ENCODE measurements at regions not wholly inside any gene's neighbourhood (a gene's known extent, or its start where the extent isn't known, plus 50 kb on each side); places are given as distances from the start of the nearest gene placed in this dataset.

DNA sequence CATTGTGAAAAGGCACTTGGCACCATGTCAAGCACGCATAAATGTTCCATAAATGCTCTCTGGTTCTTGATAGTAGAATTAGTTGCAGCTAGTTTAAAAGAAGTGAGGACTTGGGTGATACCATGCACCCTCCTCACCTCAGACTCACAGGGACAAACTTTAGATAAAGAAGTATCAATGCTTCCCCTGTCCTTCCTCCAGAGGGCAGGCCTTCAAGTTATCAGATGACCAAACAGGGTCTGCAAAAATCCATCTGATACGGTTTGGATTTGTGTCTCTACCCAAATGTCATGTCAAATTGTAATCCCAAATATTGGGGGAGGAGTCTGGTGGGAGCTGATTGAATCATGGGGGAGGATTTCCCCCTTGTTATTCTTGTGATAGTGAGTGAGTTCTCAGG lies 54.1 kb downstream of the C1QL2 start:
- Histone ChIP-seq H3K27ac (ENCODE audit: low read depth, low read length) (no peak overlapping the region), H3K9me3 (ENCODE audit: control insufficient read depth in 1 of 2, low read length in 2 of 2) (no peaks in the 10 kb centered on the region), H3K27me3 (ENCODE audit: insufficient read depth, low read length) (no peaks in the 10 kb centered on the region), H3K4me3 (ENCODE audit: low read length in 2 of 2) (no peak overlapping the region), H3K4me1 (ENCODE audit: insufficient read depth, low read length) (no peaks in the 10 kb centered on the region), H3K36me3 (ENCODE audit: insufficient read depth, low read length) (no peaks in the 10 kb centered on the region)
- Mint-ChIP-seq H3K27me3 (no peaks in the 10 kb centered on the region), H3K36me3 (no peaks in the 10 kb centered on the region), H3K27ac (no peak overlapping the region), H3K4me3 (no peak overlapping the region), H3K9me3 (peaks cover 1 to 44% (median 24%) of the 10 kb centered on the region in 8 donors), H3K4me1 (no peaks in the 10 kb centered on the region)
- intact Hi-C loops (cut with micrococcal nuclease), result no loop called here
- no peak for DNase-seq
- POLR2A ChIA-PET (ENCODE audit: partially characterized antibody), result no interaction called here
- CTCF ChIA-PET (ENCODE audit: partially characterized antibody), result no interaction called here

DNA sequence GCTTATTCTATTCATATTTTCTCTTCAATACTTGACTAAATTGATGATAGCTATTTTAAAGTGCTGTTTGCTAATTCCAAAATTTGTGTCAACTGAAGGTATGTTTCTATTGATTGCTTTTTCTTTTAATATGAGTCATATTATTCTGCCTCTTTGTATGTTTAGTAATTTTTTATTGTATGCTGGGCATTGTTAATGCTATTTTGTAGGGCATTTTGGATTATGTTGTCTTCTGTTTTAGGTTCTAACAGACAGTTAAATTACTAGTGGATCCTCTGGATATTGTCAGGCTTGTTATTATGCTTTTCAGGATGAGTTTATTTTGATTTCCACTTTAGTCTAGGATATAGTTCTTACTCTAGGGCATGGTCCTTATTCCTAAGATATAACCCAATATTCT lies 55.6 kb downstream of the C1QL2 start:
- no peaks in the 10 kb centered on the region for H3K4me1 Mint-ChIP-seq
- no peaks in the 10 kb centered on the region for H3K27me3 Mint-ChIP-seq
- Histone ChIP-seq H3K9me3 (ENCODE audit: control insufficient read depth in 1 of 2, low read length in 2 of 2) (no peaks in the 10 kb centered on the region), H3K4me1 (ENCODE audit: insufficient read depth, low read length) (no peaks in the 10 kb centered on the region), H3K27me3 (ENCODE audit: insufficient read depth, low read length) (no peaks in the 10 kb centered on the region), H3K27ac (ENCODE audit: low read depth, low read length) (no peak overlapping the region), H3K4me3 (ENCODE audit: low read length in 2 of 2) (no peak overlapping the region), H3K36me3 (ENCODE audit: insufficient read depth, low read length) (no peaks in the 10 kb centered on the region)
- no peaks in the 10 kb centered on the region for H3K36me3 Mint-ChIP-seq
- POLR2A ChIA-PET (ENCODE audit: partially characterized antibody), result no interaction called here
- no peak overlapping the region for H3K4me3 Mint-ChIP-seq
- peaks cover 1 to 53% (median 24%) of the 10 kb centered on the region in 8 donors for H3K9me3 Mint-ChIP-seq
- CTCF ChIA-PET (ENCODE audit: partially characterized antibody), result no interaction called here
- intact Hi-C loops (cut with micrococcal nuclease), result no loop called here
- H3K27ac Mint-ChIP-seq, result no peak overlapping the region
- DNase-seq, result no peak

DNA sequence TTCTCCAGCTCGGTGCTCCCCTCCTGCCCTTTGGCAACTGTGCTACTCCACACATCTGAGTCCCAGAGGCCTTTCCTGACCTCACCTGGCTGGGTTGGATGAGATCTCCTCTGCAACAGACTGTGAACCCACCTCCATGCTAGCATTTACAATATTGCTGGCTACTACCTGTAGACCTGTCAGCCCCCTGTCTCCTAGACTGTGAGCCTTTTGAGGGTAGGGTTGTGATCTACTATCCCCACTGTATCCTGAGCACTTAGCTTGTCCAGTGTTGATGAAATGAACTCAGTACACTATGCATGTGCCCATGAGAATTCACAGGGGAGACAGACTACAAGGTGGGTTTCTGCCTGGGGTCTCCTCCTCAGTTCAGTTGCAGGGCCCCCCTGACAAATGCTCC lies 70.1 kb downstream of the C1QL2 start:
- no peaks in the 10 kb centered on the region for H3K9me3 ChIP-seq (ENCODE audit: control insufficient read depth in 1 of 2, low read length in 2 of 2)
- H3K4me3 ChIP-seq (ENCODE audit: low read length in 2 of 2), result no peak overlapping the region
- Mint-ChIP-seq H3K27me3 (peaks cover 0 to 2% of the 10 kb centered on the region in 2 donors), H3K9me3 (peaks cover 0 to 4% (median 0%) of the 10 kb centered on the region in 8 donors), H3K4me3 (no peak overlapping the region), H3K36me3 (no peaks in the 10 kb centered on the region), H3K27ac (no peak overlapping the region), H3K4me1 (no peaks in the 10 kb centered on the region)
- DNase-seq, result no peak
- intact Hi-C loops (cut with micrococcal nuclease), result no loop called here
- H3K27ac ChIP-seq (ENCODE audit: low read depth, low read length), result no peak overlapping the region
- H3K36me3 ChIP-seq (ENCODE audit: insufficient read depth, low read length), result no peaks in the 10 kb centered on the region
- ChIA-PET POLR2A (ENCODE audit: partially characterized antibody) (no interaction called here), CTCF (ENCODE audit: partially characterized antibody) (interaction anchor here (0.7 kb wide), 1 partner anchor 36 kb away, joined by 3 read pairs; no protein-coding TSS in a partner anchor)
- H3K27me3 ChIP-seq (ENCODE audit: insufficient read depth, low read length), result no peaks in the 10 kb centered on the region
- no peaks in the 10 kb centered on the region for H3K4me1 ChIP-seq (ENCODE audit: insufficient read depth, low read length)

DNA sequence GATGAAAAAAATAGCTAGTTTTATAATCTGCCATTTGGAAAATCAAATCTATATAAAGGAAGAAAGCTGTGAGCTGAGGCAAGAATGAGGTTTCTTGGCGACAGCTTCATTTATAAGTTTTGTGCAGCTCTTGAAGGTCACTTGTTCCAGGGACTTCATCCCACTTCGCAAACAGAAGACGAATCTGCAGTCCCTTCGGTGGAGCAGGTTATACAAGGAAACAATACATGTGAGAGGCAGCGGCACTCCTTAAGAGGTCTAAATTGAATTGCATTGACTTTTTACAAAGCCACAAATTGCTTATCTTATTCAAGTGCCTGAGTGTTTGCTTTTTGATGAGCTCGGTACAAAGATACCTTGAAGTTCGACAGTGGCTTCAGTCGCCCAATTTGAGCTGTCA lies 72.2 kb downstream of the C1QL2 start:
- ChIA-PET CTCF (ENCODE audit: partially characterized antibody) (no interaction called here), POLR2A (ENCODE audit: partially characterized antibody) (no interaction called here)
- Mint-ChIP-seq H3K4me1 (no peaks in the 10 kb centered on the region), H3K4me3 (no peak overlapping the region), H3K27ac (no peak overlapping the region), H3K36me3 (no peaks in the 10 kb centered on the region), H3K9me3 (peaks cover 0 to 9% (median 0%) of the 10 kb centered on the region in 8 donors), H3K27me3 (peaks cover 0 to 2% of the 10 kb centered on the region in 2 donors)
- DNase-seq, result no peak
- H3K27me3 ChIP-seq (ENCODE audit: insufficient read depth, low read length), result no peaks in the 10 kb centered on the region
- no peaks in the 10 kb centered on the region for H3K9me3 ChIP-seq (ENCODE audit: control insufficient read depth in 1 of 2, low read length in 2 of 2)
- intact Hi-C loops (cut with micrococcal nuclease), result no loop called here
- H3K4me3 ChIP-seq (ENCODE audit: low read length in 2 of 2), result no peak overlapping the region
- no peak overlapping the region for H3K27ac ChIP-seq (ENCODE audit: low read depth, low read length)
- no peaks in the 10 kb centered on the region for H3K36me3 ChIP-seq (ENCODE audit: insufficient read depth, low read length)
- no peaks in the 10 kb centered on the region for H3K4me1 ChIP-seq (ENCODE audit: insufficient read depth, low read length)

DNA sequence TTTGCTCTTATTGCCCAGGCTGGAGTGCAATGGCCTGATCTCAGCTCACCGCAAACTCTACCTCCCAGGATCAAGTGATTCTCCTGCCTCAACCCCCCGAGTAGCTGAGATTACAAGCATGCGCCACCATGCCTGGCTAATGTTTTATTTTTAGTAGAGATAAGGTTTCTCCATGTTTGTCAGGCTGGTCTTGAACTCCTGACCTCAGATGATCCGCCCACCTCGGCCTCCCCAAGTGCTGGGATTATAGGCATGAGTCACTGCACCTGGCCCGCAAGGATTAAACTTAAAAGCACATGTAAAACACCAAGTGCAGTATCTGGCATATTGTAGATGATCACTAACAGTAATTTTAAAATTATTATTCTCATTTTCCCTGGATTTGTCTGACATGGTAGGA lies 72.9 kb downstream of the C1QL2 start:
- Mint-ChIP-seq H3K9me3 (peaks cover 0 to 10% (median 0%) of the 10 kb centered on the region in 8 donors), H3K27me3 (peaks cover 0 to 2% of the 10 kb centered on the region in 2 donors), H3K27ac (no peak overlapping the region), H3K4me3 (no peak overlapping the region), H3K36me3 (no peaks in the 10 kb centered on the region), H3K4me1 (no peaks in the 10 kb centered on the region)
- no peak for DNase-seq
- intact Hi-C loops (cut with micrococcal nuclease), result no loop called here
- no peaks in the 10 kb centered on the region for H3K27me3 ChIP-seq (ENCODE audit: insufficient read depth, low read length)
- ChIA-PET POLR2A (ENCODE audit: partially characterized antibody) (no interaction called here), CTCF (ENCODE audit: partially characterized antibody) (no interaction called here)
- H3K27ac ChIP-seq (ENCODE audit: low read depth, low read length), result no peak overlapping the region
- H3K4me3 ChIP-seq (ENCODE audit: low read length in 2 of 2), result no peak overlapping the region
- no peaks in the 10 kb centered on the region for H3K36me3 ChIP-seq (ENCODE audit: insufficient read depth, low read length)
- no peaks in the 10 kb centered on the region for H3K9me3 ChIP-seq (ENCODE audit: control insufficient read depth in 1 of 2, low read length in 2 of 2)
- no peaks in the 10 kb centered on the region for H3K4me1 ChIP-seq (ENCODE audit: insufficient read depth, low read length)

DNA sequence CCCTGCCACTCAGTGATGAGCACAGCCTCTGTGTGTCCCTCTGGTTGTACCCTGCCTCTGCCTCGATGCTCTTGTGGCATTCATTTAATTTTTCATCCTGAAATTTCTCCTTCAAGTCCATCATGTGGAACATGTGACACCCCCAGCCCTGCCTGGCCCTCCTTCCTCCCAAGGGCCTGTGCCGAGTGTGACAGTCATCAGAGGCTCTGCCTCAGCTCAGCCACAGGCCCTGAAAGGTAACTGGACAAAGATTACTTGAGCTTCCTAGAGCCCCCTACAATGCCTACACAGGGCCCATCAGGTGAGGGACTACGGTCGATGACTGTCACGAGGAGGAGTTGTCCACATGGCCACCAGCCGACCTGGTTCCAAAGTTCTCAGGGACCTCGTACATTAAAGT lies 75.1 kb downstream of the C1QL2 start:
- no peak overlapping the region for H3K27ac ChIP-seq (ENCODE audit: low read depth, low read length)
- no peaks in the 10 kb centered on the region for H3K4me1 ChIP-seq (ENCODE audit: insufficient read depth, low read length)
- Mint-ChIP-seq H3K27me3 (peaks cover 0 to 2% of the 10 kb centered on the region in 2 donors), H3K27ac (peak overlapping the region in 1 of 7 donors; percentile 3), H3K36me3 (no peaks in the 10 kb centered on the region), H3K9me3 (peaks cover 0 to 10% (median 0%) of the 10 kb centered on the region in 8 donors), H3K4me1 (no peaks in the 10 kb centered on the region), H3K4me3 (no peak overlapping the region)
- intact Hi-C loops (cut with micrococcal nuclease), result no loop called here
- H3K9me3 ChIP-seq (ENCODE audit: control insufficient read depth in 1 of 2, low read length in 2 of 2), result no peaks in the 10 kb centered on the region
- no peak for DNase-seq
- CTCF ChIA-PET (ENCODE audit: partially characterized antibody), result no interaction called here
- no peaks in the 10 kb centered on the region for H3K27me3 ChIP-seq (ENCODE audit: insufficient read depth, low read length)
- POLR2A ChIA-PET (ENCODE audit: partially characterized antibody), result no interaction called here
- H3K4me3 ChIP-seq (ENCODE audit: low read length in 2 of 2), result no peak overlapping the region
- H3K36me3 ChIP-seq (ENCODE audit: insufficient read depth, low read length), result no peaks in the 10 kb centered on the region

DNA sequence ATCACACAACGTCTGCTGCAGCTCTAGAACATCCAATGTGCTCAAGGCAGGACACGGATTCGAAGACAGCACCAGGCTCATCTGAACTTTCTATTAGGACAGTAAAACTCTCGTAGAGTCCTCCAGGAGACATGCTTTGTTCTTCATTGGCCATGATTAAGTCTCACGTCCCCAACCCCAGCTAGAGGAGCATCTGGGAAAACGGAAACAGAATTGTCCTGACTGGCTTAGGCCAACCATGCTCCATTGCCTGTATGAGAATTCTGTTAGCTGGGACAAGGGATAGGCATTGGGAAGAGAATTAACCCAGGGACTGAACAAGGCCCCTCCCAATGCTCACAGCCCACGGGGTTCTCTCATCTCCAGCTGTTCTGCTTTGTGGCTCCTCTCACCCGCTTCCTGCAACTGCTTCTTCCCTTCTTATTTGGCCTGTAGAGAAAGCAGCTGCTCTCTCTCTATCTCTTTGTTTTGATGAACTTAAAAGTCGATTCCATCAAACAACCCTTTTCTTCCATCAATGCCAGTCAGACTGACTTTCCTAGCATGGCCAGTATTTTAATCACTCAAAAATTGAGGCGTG lies 75.6 kb downstream of the C1QL2 start:
- H3K27ac Mint-ChIP-seq, result peak overlapping the region in 1 of 7 donors; percentile 3
- ChIA-PET CTCF (ENCODE audit: partially characterized antibody) (no interaction called here), POLR2A (ENCODE audit: partially characterized antibody) (no interaction called here)
- Histone ChIP-seq H3K4me3 (ENCODE audit: low read length in 2 of 2) (no peak overlapping the region), H3K9me3 (ENCODE audit: control insufficient read depth in 1 of 2, low read length in 2 of 2) (no peaks in the 10 kb centered on the region), H3K27me3 (ENCODE audit: insufficient read depth, low read length) (no peaks in the 10 kb centered on the region), H3K36me3 (ENCODE audit: insufficient read depth, low read length) (no peaks in the 10 kb centered on the region), H3K4me1 (ENCODE audit: insufficient read depth, low read length) (no peaks in the 10 kb centered on the region), H3K27ac (ENCODE audit: low read depth, low read length) (no peak overlapping the region)
- peaks cover 0 to 9% (median 0%) of the 10 kb centered on the region in 8 donors for H3K9me3 Mint-ChIP-seq
- DNase-seq, result no peak
- intact Hi-C loops (cut with micrococcal nuclease), result no loop called here
- no peaks in the 10 kb centered on the region for H3K4me1 Mint-ChIP-seq
- H3K4me3 Mint-ChIP-seq, result no peak overlapping the region
- no peaks in the 10 kb centered on the region for H3K36me3 Mint-ChIP-seq
- peaks cover 0 to 2% of the 10 kb centered on the region in 2 donors for H3K27me3 Mint-ChIP-seq

DNA sequence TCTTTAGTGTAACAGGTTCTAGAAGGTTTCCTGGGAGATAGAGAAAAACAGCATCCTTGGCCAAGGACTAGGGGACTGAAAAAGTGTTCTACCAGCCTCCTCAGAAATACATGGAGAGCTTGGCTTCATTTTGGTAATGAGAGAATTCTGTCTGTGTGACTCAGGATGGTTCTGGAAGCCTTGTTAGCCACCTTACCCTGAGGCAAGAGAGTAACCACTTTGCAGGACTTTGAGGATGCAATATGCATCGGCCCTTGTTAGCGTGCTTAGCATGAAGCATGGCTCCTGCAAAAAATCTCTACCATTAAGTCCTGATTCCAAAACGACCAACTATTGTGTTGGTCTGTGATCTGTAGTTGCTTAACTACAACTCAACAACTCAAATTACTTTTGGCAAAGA lies 79.8 kb downstream of the C1QL2 start:
- peaks cover 3 to 8% of the 10 kb centered on the region in 2 donors for H3K27me3 Mint-ChIP-seq
- H3K4me3 Mint-ChIP-seq, result no peak overlapping the region
- Histone ChIP-seq H3K36me3 (ENCODE audit: insufficient read depth, low read length) (no peaks in the 10 kb centered on the region), H3K27me3 (ENCODE audit: insufficient read depth, low read length) (no peaks in the 10 kb centered on the region), H3K27ac (ENCODE audit: low read depth, low read length) (no peak overlapping the region), H3K4me1 (ENCODE audit: insufficient read depth, low read length) (no peaks in the 10 kb centered on the region), H3K4me3 (ENCODE audit: low read length in 2 of 2) (no peak overlapping the region), H3K9me3 (ENCODE audit: control insufficient read depth in 1 of 2, low read length in 2 of 2) (no peaks in the 10 kb centered on the region)
- no peaks in the 10 kb centered on the region for H3K4me1 Mint-ChIP-seq
- H3K9me3 Mint-ChIP-seq, result peaks cover 0 to 5% (median 0%) of the 10 kb centered on the region in 8 donors
- DNase-seq, result no peak
- no peak overlapping the region for H3K27ac Mint-ChIP-seq
- intact Hi-C loops (cut with micrococcal nuclease), result no loop called here
- ChIA-PET CTCF (ENCODE audit: partially characterized antibody) (no interaction called here), POLR2A (ENCODE audit: partially characterized antibody) (no interaction called here)
- no peaks in the 10 kb centered on the region for H3K36me3 Mint-ChIP-seq

All from CD4-positive, alpha-beta memory T cell (primary cell).